ENCODE measurements at regions not wholly inside any gene's neighbourhood (a gene's known extent, or its start where the extent isn't known, plus 50 kb on each side); places are given as distances from the start of the nearest gene placed in this dataset.

- no peak overlapping the region for H3K4me3 Mint-ChIP-seq
- H3K27ac Mint-ChIP-seq: no peak overlapping the region
Measured at GRCh38 chr6:164206807-164207423, 792.4 kb downstream of the QKI start.

DNA sequence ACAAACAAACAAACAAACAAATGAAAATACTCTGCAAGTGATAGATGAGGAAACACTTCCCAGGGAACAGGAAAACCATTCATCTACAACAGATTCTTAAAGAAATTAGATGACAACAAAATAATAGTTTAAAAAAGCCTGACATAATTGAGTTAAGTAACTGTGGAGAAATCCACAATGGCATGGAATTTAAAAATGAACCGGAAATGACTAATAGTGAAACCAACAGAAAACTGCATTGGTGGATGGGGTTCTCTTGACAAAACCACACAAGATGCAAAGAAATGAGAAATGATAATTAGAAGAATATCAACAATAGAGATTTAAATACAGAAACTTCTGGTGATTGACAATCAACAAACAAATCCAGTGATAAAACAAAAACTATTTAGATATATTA, 785.6 kb downstream of the QKI start:
- Mint-ChIP-seq H3K27ac (no peak overlapping the region), H3K9me3 (peaks cover 3% of the 10 kb centered on the region), H3K4me3 (no peak overlapping the region), H3K36me3 (ENCODE audit: low read depth) (no peaks in the 10 kb centered on the region), H3K27me3 (ENCODE audit: low read depth) (no peaks in the 10 kb centered on the region), H3K4me1 (ENCODE audit: low read depth) (peaks cover 3% of the 10 kb centered on the region)

More at GRCh38 chr6:164206807-164207423, 792.4 kb downstream of the QKI start:
- Mint-ChIP-seq H3K9me3 (peaks cover 3% of the 10 kb centered on the region), H3K36me3 (ENCODE audit: low read depth) (no peaks in the 10 kb centered on the region), H3K4me1 (ENCODE audit: low read depth) (no peaks in the 10 kb centered on the region), H3K27me3 (ENCODE audit: low read depth) (no peaks in the 10 kb centered on the region)

GRCh38 chr6:164195942-164196281, 781.4 kb downstream of the QKI start:
- H3K4me3 Mint-ChIP-seq: no peak overlapping the region
- no peaks in the 10 kb centered on the region for H3K36me3 Mint-ChIP-seq (ENCODE audit: low read depth)
- H3K27ac Mint-ChIP-seq: no peak overlapping the region
- H3K27me3 Mint-ChIP-seq (ENCODE audit: low read depth): no peaks in the 10 kb centered on the region
- peaks cover 3% of the 10 kb centered on the region for H3K4me1 Mint-ChIP-seq (ENCODE audit: low read depth)
- peaks cover 3% of the 10 kb centered on the region for H3K9me3 Mint-ChIP-seq

- H3K27ac Mint-ChIP-seq: no peak overlapping the region
- H3K36me3 Mint-ChIP-seq (ENCODE audit: low read depth): no peaks in the 10 kb centered on the region
- H3K4me1 Mint-ChIP-seq (ENCODE audit: low read depth): peaks cover 3% of the 10 kb centered on the region
- H3K9me3 Mint-ChIP-seq: peaks cover 3% of the 10 kb centered on the region
- H3K4me3 Mint-ChIP-seq: no peak overlapping the region
- H3K27me3 Mint-ChIP-seq (ENCODE audit: low read depth): no peaks in the 10 kb centered on the region
Measured at GRCh38 chr6:164195278-164195941, 780.9 kb downstream of the QKI start.

DNA sequence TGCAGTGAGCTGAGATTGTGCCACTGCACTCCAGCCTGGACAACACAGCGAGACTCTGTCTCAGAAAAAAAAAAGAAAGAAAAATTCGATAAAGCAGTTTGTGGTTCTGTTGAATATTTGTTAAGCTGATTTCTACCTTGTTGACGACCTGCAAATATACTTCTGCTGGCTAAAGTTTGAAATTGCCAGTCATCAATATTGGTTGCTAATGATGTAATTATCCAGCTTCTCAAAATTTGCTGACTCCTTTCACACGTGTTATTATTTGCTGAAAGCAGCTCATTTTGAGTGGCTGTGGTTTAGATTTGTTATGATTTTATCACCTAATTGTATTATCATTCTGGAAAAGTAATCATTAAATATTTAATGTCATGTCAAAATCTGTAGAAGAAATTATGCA, 774.3 kb downstream of the QKI start:
- no peak overlapping the region for H3K4me3 Mint-ChIP-seq
- no peaks in the 10 kb centered on the region for H3K4me1 Mint-ChIP-seq (ENCODE audit: low read depth)
- H3K27me3 Mint-ChIP-seq (ENCODE audit: low read depth): no peaks in the 10 kb centered on the region
- no peaks in the 10 kb centered on the region for H3K9me3 Mint-ChIP-seq
- H3K27ac Mint-ChIP-seq: no peak overlapping the region
- no peaks in the 10 kb centered on the region for H3K36me3 Mint-ChIP-seq (ENCODE audit: low read depth)

DNA sequence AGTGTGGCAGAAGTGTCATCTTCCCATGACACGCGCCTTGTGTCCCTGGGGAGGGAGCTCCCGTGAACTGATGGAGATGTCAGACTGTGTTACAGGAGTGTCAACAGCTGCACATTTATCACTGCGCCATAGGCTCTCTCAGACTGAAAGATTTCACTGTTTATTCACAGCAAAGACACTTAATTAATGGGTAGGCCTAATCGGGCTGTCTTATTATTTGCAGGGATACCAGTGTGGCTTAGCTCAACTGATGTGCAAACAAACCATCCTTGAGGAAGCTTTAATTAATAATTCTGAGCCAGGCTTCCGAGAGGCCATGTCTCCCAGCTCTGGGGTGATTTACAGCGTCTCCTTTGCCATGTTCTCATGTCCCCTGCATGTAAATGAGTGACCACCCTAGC, 771.0 kb downstream of the QKI start:
- no peak overlapping the region for H3K27ac Mint-ChIP-seq
- no peaks in the 10 kb centered on the region for H3K27me3 Mint-ChIP-seq (ENCODE audit: low read depth)
- no peaks in the 10 kb centered on the region for H3K9me3 Mint-ChIP-seq
- H3K36me3 Mint-ChIP-seq (ENCODE audit: low read depth): no peaks in the 10 kb centered on the region
- H3K4me3 Mint-ChIP-seq: no peak overlapping the region
- H3K4me1 Mint-ChIP-seq (ENCODE audit: low read depth): no peaks in the 10 kb centered on the region

DNA sequence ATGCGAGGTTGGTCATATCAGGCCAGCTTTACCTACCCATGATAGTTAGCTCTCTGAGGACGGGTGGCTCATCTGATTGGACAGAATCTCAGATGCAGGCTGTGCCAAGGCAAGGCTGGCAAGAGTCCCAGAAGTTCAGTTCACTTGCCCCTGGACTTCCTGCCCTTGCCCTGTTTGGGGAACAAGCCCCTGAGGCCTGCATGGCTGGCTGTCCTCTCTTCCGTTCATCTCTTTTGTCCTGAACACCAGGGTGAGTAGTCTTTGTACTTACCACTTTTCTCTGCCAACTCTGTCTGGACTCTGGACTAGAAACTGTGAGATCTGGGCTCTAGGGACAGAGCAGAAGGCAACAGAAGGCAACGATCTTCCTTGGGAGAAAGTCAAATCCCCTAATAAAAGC, 769.9 kb downstream of the QKI start:
- no peak overlapping the region for H3K27ac Mint-ChIP-seq
- no peaks in the 10 kb centered on the region for H3K4me1 Mint-ChIP-seq (ENCODE audit: low read depth)
- no peaks in the 10 kb centered on the region for H3K36me3 Mint-ChIP-seq (ENCODE audit: low read depth)
- no peaks in the 10 kb centered on the region for H3K27me3 Mint-ChIP-seq (ENCODE audit: low read depth)
- H3K9me3 Mint-ChIP-seq: no peaks in the 10 kb centered on the region
- H3K4me3 Mint-ChIP-seq: no peak overlapping the region

GRCh38 chr6:164183556-164184123, 769.1 kb downstream of the QKI start:
- Mint-ChIP-seq H3K9me3 (no peaks in the 10 kb centered on the region), H3K4me1 (ENCODE audit: low read depth) (no peaks in the 10 kb centered on the region), H3K27me3 (ENCODE audit: low read depth) (no peaks in the 10 kb centered on the region), H3K4me3 (no peak overlapping the region), H3K36me3 (ENCODE audit: low read depth) (no peaks in the 10 kb centered on the region), H3K27ac (no peak overlapping the region)

- Mint-ChIP-seq H3K4me3 (no peak overlapping the region), H3K27me3 (ENCODE audit: low read depth) (no peaks in the 10 kb centered on the region), H3K4me1 (ENCODE audit: low read depth) (no peaks in the 10 kb centered on the region), H3K36me3 (ENCODE audit: low read depth) (no peaks in the 10 kb centered on the region), H3K9me3 (peaks cover 7% of the 10 kb centered on the region), H3K27ac (no peak overlapping the region)
Measured at GRCh38 chr6:164178679-164179332, 764.3 kb downstream of the QKI start.

DNA sequence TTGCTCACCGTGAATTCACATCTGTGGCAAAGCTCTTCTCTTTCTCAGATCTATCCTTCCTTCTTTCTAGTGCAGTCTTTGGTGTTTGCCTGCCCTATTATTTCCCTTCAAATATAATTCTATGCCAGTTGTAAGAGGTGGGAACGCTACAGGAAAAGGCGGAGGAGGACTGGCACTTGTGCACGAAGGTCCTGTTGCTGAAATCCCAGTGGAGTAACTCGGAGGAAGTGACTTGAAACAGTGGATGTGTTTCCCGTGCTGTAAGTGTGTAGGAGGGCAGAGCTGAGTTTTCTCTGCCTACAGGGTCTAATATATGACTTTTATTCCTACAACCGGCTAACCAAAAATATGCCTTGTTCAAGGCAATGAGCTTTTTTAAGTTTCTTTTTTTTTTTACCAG, 754.8 kb downstream of the QKI start:
- Mint-ChIP-seq H3K27ac (no peak overlapping the region), H3K9me3 (peaks cover 13% of the 10 kb centered on the region), H3K4me1 (ENCODE audit: low read depth) (no peaks in the 10 kb centered on the region), H3K27me3 (ENCODE audit: low read depth) (no peaks in the 10 kb centered on the region), H3K4me3 (no peak overlapping the region), H3K36me3 (ENCODE audit: low read depth) (no peaks in the 10 kb centered on the region)

GRCh38 chr6:164168595-164168994, 754.1 kb downstream of the QKI start:
- Mint-ChIP-seq H3K4me3 (no peak overlapping the region), H3K4me1 (ENCODE audit: low read depth) (no peaks in the 10 kb centered on the region), H3K36me3 (ENCODE audit: low read depth) (no peaks in the 10 kb centered on the region), H3K27ac (no peak overlapping the region), H3K27me3 (ENCODE audit: low read depth) (no peaks in the 10 kb centered on the region), H3K9me3 (peaks cover 11% of the 10 kb centered on the region)

DNA sequence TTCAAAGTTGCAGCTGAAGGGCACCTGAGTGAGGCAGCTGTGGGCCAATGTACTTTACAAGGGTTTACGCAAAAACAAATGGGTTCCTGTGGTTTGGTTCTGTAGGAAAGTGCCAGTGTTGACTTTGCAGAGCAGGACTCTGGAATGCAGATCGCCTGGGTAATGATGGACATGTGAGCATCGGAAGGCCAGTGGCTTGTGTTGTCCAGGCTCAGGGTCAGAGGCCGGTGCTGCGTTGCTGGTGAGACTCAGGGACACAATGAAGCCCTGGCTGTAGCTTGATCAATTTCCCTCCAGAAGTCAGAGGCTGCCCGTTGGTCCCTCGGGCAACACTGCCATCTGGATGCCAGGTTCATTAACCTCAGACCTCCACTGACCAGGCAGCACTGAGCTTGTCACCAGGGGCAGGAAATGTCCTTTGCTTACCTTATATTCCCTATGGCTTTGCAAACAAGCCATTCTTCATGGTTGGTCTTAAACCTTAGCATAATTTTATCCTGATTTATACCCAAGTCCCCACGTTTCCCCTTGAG, 753.4 kb downstream of the QKI start:
- H3K9me3 Mint-ChIP-seq: peaks cover 5% of the 10 kb centered on the region

DNA sequence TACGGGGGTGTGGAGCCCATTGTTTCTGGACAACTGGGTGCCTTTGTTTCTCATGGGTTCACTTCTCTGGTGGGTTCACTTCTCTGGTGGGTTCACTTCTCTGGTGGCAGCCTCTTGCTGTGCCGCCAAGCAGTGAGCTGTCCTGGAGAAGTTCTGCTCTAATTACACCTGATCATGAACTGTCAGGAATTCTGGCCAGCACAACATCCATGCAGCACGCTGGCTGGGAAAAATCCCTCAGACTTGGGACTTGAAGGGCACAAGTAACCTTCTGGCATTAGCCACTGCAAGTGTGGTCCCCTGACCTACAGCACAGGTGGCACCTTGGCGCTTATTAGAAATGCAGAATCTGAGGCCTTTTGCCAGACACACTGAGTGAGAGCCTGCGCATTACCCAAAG, 752.5 kb downstream of the QKI start:
- Mint-ChIP-seq H3K4me1 (ENCODE audit: low read depth) (no peaks in the 10 kb centered on the region), H3K4me3 (no peak overlapping the region), H3K27me3 (ENCODE audit: low read depth) (no peaks in the 10 kb centered on the region), H3K9me3 (peaks cover 3% of the 10 kb centered on the region), H3K36me3 (ENCODE audit: low read depth) (no peaks in the 10 kb centered on the region), H3K27ac (no peak overlapping the region)

More for the DNA sequence above, 753.4 kb downstream of the QKI start:
- Mint-ChIP-seq H3K36me3 (ENCODE audit: low read depth) (no peaks in the 10 kb centered on the region), H3K4me3 (no peak overlapping the region), H3K27me3 (ENCODE audit: low read depth) (no peaks in the 10 kb centered on the region), H3K4me1 (ENCODE audit: low read depth) (no peaks in the 10 kb centered on the region), H3K27ac (no peak overlapping the region)

GRCh38 chr6:164166515-164166914, 752.0 kb downstream of the QKI start:
- Mint-ChIP-seq H3K9me3 (peaks cover 3% of the 10 kb centered on the region), H3K4me3 (no peak overlapping the region), H3K27ac (no peak overlapping the region), H3K27me3 (ENCODE audit: low read depth) (no peaks in the 10 kb centered on the region), H3K36me3 (ENCODE audit: low read depth) (no peaks in the 10 kb centered on the region), H3K4me1 (ENCODE audit: low read depth) (no peaks in the 10 kb centered on the region)

- Mint-ChIP-seq H3K4me3 (no peak overlapping the region), H3K9me3 (no peaks in the 10 kb centered on the region), H3K36me3 (ENCODE audit: low read depth) (no peaks in the 10 kb centered on the region), H3K4me1 (ENCODE audit: low read depth) (no peaks in the 10 kb centered on the region), H3K27ac (no peak overlapping the region), H3K27me3 (ENCODE audit: low read depth) (no peaks in the 10 kb centered on the region)
Measured at GRCh38 chr6:164164876-164165275, 750.4 kb downstream of the QKI start.

Data from T-helper 1 cell treated with Interleukin-12 subunit alpha and Interleukin-12 subunit beta and Interleukin-4 antibody, amounts not matched to agents 30 μg/mL and 1 μg/mL, for 36 hours (primary cell).